Panc1 (cell line): ENCODE measurements at regions not wholly inside any gene's neighbourhood (a gene's known extent, or its start where the extent isn't known, plus 50 kb on each side); places are given as distances from the start of the nearest gene placed in this dataset.

Experiments
- ATAC-seq: fragments of 200-7000 bp; cut with Tn5 transposase; 2 replicates; pipeline ENCODE4 v1.9.1; 2020; ENCODE audit warnings: mild to moderate bottlenecking, moderate library complexity
- BruUV-seq: library from RNA; stranded (reverse); fragments of 400-500 nt; replicated peaks from 2 replicates; lab custom pipeline; 2021; lab: Mats Ljungman, UMichigan
- CTCF ChIA-PET: fragments of 300-600 bp; sonication (Branson Sonifier 250); formaldehyde crosslinking; loops from one replicate; lab custom pipeline; 2022; ENCODE audit warnings: antibody characterized with exemption; lab: Charles Lee
- POLR2A ChIA-PET: fragments of 300-600 bp; sonication (Branson Sonifier 250); formaldehyde crosslinking; loops from one replicate; lab custom pipeline; 2022; ENCODE audit warnings: antibody characterized with exemption; lab: Charles Lee
- DNase-seq: peaks from one replicate; pipeline ENCODE4 v3.0.0-alpha.2; 2010; ENCODE audit warnings: low read depth, low spot score
- H3K27ac ChIP-seq: 2 replicates; pipeline ENCODE4 v1.5.1; 2011; ENCODE audit warnings: mild to moderate bottlenecking, low read length, inconsistent platforms
- H3K27me3 ChIP-seq: fragments of 200-500 bp; sonication (Bioruptor generic); 2 replicates; pipeline ENCODE4 v1.6.0; 2014; ENCODE audit warnings: low read length, inconsistent platforms; ENCODE audit not compliant: control insufficient read depth, insufficient read depth
- H3K36me3 ChIP-seq: fragments of 200-500 bp; sonication (Bioruptor generic); 2 replicates; pipeline ENCODE4 v1.5.1; 2014; ENCODE audit warnings: inconsistent platforms, mild to moderate bottlenecking, low read length, moderate library complexity; ENCODE audit not compliant: control insufficient read depth, insufficient read depth
- H3K4me1 ChIP-seq: 2 replicates; pipeline ENCODE4 v1.5.1; 2011; ENCODE audit warnings: inconsistent platforms, mild to moderate bottlenecking, low read length, moderate library complexity; ENCODE audit not compliant: control insufficient read depth, insufficient read depth
- H3K4me3 ChIP-seq, 2 experiments: 2 replicates each; pipeline ENCODE4 v1.5.1; 2011 to 2012; ENCODE audit warnings: low read depth in 2 of 2, low read length in 2 of 2, mild to moderate bottlenecking in 2 of 2, inconsistent platforms in 1 of 2, moderate library complexity in 1 of 2
- H3K9me3 ChIP-seq: fragments of 200-500 bp; sonication (Bioruptor generic); 2 replicates; pipeline ENCODE4 v1.5.1; 2014; ENCODE audit warnings: low read depth, mild to moderate bottlenecking, inconsistent platforms, low read length, moderate library complexity; ENCODE audit not compliant: control insufficient read depth, insufficient read depth
- POLR2AphosphoS5 ChIP-seq: IDR thresholded peaks from 2 replicates; pipeline ENCODE4 v1.6.1; 2012; ENCODE audit warnings: mild to moderate bottlenecking, low read depth, low read length, moderate library complexity
- SIN3A ChIP-seq: IDR thresholded peaks from 2 replicates; pipeline ENCODE4 v1.6.1; 2012; ENCODE audit warnings: low read depth, mild to moderate bottlenecking, low read length, moderate library complexity, borderline replicate concordance; ENCODE audit not compliant: insufficient read depth
- TCF7L2 ChIP-seq: IDR thresholded peaks from 2 replicates; pipeline ENCODE4 v1.6.1; 2011; ENCODE audit warnings: mild to moderate bottlenecking, low read depth, low read length, inconsistent platforms
- in situ Hi-C: cut with HindIII; loops from 2 replicates; pipeline ENCODE4 v1.10.0; 2016; ENCODE audit warnings: low sequenced_read_pairs, low pct_unique_long_range_greater_than_20kb
- intact Hi-C: fragments of 100-400 bp; cut with micrococcal nuclease; formaldehyde crosslinking; loops from one replicate; pipeline ENCODE4 v1.10.0; 2022; ENCODE audit not compliant: unreplicated experiment
- TF ChIP-seq, protein P1 (sequence below): fragments of 450-650 bp; IDR thresholded peaks from 2 replicates; pipeline ENCODE4 v1.5.1; 2017; ENCODE audit warnings: mild to moderate bottlenecking
- TF ChIP-seq, protein P2 (sequence below), 2 experiments: IDR thresholded peaks; 2 replicates each; pipeline ENCODE4 v1.6.1; 2011 to 2012; ENCODE audit warnings: low read depth in 2 of 2, control low read depth in 1 of 2, low read length in 1 of 2, mild to moderate bottlenecking in 1 of 2, moderate library complexity in 1 of 2; ENCODE audit not compliant: insufficient read depth in 1 of 2

DNA sequence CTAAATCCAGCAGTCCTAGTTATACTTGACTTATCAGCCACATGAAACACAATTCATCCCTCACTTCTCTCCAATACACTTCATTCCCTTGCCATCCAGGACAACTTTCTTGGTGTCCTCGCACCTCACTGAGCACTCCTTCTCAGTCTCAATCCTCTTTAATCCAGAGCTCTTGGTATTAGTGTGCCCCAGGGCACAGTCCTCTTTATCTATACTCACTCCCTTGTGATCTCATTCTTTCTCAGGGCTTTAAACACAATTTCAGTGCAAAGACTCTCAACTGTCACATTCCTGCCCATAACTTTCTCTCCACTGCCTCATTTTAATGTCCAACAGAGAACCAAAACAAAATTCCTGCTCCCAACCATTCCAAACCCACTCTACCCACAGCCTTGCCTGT, 60.8 kb upstream of the SPOPL start:
- ChIA-PET CTCF (no interaction called here), POLR2A (no interaction called here)
- Histone ChIP-seq H3K27ac (no peak overlapping the region), H3K36me3 (no peaks in the 10 kb centered on the region), H3K27me3 (no peaks in the 10 kb centered on the region), H3K4me1 (no peaks in the 10 kb centered on the region), H3K4me3 (no peak overlapping the region), H3K9me3 (no peaks in the 10 kb centered on the region)
- in situ Hi-C loops (no loop called here), intact Hi-C loops (no loop called here)
- TF ChIP-seq TCF7L2 (no peak), SIN3A (no peak), POLR2AphosphoS5 (no peak)
- TF ChIP-seq, protein P1, sequence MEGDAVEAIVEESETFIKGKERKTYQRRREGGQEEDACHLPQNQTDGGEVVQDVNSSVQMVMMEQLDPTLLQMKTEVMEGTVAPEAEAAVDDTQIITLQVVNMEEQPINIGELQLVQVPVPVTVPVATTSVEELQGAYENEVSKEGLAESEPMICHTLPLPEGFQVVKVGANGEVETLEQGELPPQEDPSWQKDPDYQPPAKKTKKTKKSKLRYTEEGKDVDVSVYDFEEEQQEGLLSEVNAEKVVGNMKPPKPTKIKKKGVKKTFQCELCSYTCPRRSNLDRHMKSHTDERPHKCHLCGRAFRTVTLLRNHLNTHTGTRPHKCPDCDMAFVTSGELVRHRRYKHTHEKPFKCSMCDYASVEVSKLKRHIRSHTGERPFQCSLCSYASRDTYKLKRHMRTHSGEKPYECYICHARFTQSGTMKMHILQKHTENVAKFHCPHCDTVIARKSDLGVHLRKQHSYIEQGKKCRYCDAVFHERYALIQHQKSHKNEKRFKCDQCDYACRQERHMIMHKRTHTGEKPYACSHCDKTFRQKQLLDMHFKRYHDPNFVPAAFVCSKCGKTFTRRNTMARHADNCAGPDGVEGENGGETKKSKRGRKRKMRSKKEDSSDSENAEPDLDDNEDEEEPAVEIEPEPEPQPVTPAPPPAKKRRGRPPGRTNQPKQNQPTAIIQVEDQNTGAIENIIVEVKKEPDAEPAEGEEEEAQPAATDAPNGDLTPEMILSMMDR: no peak
- no TSS peak for BruUV-seq
- DNase-seq (no peak), ATAC-seq (no peak)

DNA sequence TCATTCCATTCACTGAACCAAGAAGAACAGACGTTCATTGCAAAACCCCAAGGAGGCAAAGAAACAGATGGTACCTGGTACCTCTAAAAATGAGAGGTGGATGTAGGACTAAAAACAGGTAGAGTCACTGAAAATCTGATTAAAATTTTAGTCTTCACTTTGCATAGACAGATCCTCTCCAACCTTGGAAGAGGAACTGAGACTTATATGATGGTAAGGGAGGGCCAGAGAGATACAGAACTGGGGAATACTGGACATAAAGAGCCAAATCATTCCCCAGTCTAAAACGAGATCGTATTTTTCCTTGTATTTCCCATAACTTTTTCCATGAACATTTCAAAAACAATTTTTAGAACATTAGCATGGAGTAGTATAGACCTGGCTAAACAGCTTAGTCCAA, 59.7 kb upstream of the SPOPL start:
- Histone ChIP-seq H3K27me3 (no peaks in the 10 kb centered on the region), H3K27ac (no peak overlapping the region), H3K4me1 (no peaks in the 10 kb centered on the region), H3K36me3 (no peaks in the 10 kb centered on the region), H3K4me3 (no peak overlapping the region), H3K9me3 (no peaks in the 10 kb centered on the region)
- CTCF ChIA-PET: no interaction called here
- ATAC-seq (no peak), DNase-seq (no peak)
- no peak for TF ChIP-seq SIN3A
- no peak for TF ChIP-seq TCF7L2
- no peak for TF ChIP-seq POLR2AphosphoS5
- TF ChIP-seq, protein P1: no peak
- TF ChIP-seq, protein P2, sequence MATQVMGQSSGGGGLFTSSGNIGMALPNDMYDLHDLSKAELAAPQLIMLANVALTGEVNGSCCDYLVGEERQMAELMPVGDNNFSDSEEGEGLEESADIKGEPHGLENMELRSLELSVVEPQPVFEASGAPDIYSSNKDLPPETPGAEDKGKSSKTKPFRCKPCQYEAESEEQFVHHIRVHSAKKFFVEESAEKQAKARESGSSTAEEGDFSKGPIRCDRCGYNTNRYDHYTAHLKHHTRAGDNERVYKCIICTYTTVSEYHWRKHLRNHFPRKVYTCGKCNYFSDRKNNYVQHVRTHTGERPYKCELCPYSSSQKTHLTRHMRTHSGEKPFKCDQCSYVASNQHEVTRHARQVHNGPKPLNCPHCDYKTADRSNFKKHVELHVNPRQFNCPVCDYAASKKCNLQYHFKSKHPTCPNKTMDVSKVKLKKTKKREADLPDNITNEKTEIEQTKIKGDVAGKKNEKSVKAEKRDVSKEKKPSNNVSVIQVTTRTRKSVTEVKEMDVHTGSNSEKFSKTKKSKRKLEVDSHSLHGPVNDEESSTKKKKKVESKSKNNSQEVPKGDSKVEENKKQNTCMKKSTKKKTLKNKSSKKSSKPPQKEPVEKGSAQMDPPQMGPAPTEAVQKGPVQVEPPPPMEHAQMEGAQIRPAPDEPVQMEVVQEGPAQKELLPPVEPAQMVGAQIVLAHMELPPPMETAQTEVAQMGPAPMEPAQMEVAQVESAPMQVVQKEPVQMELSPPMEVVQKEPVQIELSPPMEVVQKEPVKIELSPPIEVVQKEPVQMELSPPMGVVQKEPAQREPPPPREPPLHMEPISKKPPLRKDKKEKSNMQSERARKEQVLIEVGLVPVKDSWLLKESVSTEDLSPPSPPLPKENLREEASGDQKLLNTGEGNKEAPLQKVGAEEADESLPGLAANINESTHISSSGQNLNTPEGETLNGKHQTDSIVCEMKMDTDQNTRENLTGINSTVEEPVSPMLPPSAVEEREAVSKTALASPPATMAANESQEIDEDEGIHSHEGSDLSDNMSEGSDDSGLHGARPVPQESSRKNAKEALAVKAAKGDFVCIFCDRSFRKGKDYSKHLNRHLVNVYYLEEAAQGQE (IDR thresholded peaks at IDR 0.05; ENCODE audit: insufficient read depth in 1 of 2, low read depth in 2 of 2, low read length in 1 of 2): no peak
- in situ Hi-C loops (no loop called here), intact Hi-C loops (no loop called here)
- no TSS peak for BruUV-seq
- POLR2A ChIA-PET: no interaction called here

DNA sequence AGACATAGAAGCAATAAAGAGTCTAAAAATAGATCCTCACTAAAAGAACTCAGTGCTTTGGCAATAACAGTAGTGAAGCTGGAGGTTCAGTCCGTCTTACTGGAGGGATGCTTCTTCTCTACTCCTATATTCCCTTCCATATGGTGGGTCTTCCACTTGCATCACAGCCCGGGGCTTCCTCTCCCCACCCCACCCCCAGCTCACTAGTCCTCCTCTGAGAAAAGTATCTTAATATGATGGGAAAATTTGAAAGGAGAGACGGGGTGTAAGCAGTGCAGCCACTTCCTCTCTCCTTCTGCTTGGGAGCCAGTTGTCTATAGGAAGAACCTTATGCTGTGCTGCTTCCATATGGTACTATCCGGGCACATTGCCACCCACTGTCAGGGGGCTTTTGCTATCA, 57.2 kb upstream of the SPOPL start:
- intact Hi-C loops: no loop called here
- no peak for DNase-seq

More for the DNA sequence above, 57.2 kb upstream of the SPOPL start:
- in situ Hi-C loops: no loop called here
- Histone ChIP-seq H3K27ac (no peak overlapping the region), H3K27me3 (no peaks in the 10 kb centered on the region), H3K4me3 (no peak overlapping the region), H3K4me1 (no peaks in the 10 kb centered on the region), H3K9me3 (no peaks in the 10 kb centered on the region), H3K36me3 (no peaks in the 10 kb centered on the region)
- TF ChIP-seq, protein P1: no peak
- no peak for TF ChIP-seq TCF7L2
- TF ChIP-seq, protein P2 (IDR thresholded peaks at IDR 0.05; ENCODE audit: insufficient read depth in 1 of 2, low read depth in 2 of 2, low read length in 1 of 2): no peak
- no peak for TF ChIP-seq SIN3A
- TF ChIP-seq POLR2AphosphoS5: no peak
- ChIA-PET POLR2A (no interaction called here), CTCF (no interaction called here)
- ATAC-seq: no peak
- no TSS peak for BruUV-seq
